GM04503 (cell line): ENCODE measurements at regions not wholly inside any gene's neighbourhood (a gene's known extent, or its start where the extent isn't known, plus 50 kb on each side); places are given as distances from the start of the nearest gene placed in this dataset.

ENCODE experiments used
- DNase-seq: peaks from one replicate; pipeline ENCODE4 v3.0.0-alpha.2; 2012; ENCODE audit warnings: low read depth

DNA sequence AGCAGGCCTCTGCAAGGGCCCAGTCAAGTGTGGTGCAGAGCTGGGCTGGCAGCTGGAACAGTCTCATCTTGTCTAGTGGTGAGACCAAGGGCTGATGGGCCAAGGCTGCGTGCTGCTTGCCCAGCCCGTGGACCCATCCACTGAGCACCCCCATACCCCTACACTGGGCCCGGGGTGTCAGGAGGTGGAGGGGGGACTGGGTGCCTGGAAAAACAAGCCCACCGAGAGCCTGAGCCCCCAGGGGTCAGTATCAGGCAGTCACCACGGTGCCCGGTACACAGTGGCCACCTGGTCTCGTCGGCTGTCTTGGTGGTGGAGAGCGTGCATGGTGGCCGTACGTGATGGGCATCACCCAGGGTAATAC lies 238.3 kb downstream of the SEC14L1 start:
- DNase-seq, result no peak

DNA sequence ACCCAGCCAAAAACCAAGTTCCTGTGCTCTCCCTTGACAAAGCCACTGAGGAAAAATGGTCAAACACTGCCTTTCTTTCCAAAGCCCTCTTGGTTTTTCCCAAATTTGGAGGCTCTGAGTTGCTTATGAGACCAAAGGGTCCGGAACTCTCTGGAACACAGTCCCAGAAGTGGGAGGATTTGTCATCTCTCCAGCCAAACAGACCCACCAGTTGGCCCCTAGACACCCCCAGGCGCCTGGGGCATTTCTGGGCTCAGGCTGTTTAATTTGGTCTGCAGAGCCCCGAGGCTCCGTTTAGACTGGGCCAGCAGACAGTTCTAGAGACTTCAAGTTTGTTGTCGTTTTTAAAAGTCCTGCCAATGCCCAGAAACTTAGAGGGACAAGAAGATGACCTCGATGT lies 239.1 kb downstream of the SEC14L1 start:
- no peak for DNase-seq

DNA sequence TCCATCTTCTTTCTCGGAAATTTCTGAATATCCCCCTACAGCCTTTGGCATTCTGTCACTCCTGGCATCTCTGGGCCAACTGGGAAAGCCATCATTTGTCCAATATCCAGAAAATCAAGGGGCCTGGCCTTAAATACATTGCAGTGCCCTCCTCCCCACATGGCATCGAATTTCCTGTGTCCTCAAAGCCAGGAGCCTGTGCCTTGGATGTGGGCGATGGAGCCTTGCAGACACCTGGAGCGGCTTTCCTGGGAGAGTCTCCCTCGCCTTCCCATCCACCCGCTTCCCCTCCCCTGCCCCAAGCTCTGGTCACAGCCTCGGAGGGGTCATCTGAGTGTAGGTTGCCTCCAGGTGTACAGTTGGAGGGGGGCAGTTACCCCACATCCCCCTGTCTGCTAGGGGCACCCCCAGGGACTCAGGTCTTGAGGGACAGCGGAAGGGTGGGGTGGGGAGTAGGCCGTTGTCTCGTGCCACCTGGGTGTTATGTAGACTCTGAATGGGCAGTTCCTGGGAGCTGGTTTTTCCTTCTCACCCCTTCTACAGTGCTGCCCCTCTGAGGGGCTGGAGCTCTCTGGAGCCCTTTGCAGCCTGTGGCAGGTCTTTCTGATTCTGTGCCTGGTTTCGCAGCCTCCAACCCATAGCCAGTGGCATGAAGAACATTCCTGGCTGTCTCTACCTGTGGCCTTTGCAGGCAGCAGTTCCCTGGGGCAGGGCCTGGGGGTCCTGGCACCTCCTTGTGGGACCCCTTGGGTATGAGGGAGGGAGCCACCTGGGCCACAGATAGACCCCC lies 239.8 kb downstream of the SEC14L1 start:
- no peak for DNase-seq

- DNase-seq, result no peak
Measured at GRCh38 chr17:77381185-77381700, 240.5 kb downstream of the SEC14L1 start.

- no peak for DNase-seq
Measured at GRCh38 chr17:77381731-77382130, 241.0 kb downstream of the SEC14L1 start.

- DNase-seq, result no peak
Measured at GRCh38 chr17:77382356-77382911, 241.7 kb downstream of the SEC14L1 start.

GRCh38 chr17:77382966-77383612 lies 242.3 kb downstream of the SEC14L1 start:
- no peak for DNase-seq

GRCh38 chr17:77383613-77384608 lies 243.1 kb downstream of the SEC14L1 start:
- no peak for DNase-seq

DNA sequence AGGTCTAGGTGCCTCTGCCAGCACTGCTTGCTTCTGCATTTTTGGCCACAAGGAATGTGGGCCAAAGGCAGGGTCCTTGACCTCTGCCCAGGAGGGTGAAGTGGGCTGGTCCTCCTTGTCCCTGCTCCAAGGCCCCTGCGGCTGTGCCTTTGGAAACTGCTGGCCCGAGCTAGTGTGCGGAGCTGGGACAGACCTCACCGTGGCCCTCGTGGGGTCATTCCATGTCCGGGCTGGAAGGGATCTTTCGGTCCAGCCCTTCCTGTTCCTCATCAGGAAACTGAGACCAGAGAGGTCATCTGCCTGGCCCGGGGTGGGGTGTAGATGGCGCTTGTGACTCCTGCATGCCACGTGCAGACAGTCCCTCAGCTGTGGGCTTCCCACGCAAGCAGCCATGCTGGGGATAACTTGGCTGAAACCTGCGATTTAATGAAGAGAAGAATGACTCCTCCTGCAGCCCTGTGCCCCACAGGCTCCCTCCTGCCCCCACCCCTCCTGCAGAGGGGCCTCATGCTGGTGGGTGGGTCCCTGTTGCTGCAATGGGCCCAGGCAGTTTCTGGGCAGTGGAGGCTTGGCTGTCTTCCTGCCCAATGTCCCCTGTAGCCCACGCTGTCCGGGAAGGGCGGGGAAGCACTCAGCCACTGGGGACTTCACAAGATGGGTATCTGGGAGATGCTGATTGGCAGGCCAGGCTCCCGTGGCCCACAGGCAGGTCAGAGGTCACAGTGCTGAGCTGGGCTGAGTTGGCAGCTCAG lies 245.2 kb downstream of the SEC14L1 start:
- no peak for DNase-seq

DNA sequence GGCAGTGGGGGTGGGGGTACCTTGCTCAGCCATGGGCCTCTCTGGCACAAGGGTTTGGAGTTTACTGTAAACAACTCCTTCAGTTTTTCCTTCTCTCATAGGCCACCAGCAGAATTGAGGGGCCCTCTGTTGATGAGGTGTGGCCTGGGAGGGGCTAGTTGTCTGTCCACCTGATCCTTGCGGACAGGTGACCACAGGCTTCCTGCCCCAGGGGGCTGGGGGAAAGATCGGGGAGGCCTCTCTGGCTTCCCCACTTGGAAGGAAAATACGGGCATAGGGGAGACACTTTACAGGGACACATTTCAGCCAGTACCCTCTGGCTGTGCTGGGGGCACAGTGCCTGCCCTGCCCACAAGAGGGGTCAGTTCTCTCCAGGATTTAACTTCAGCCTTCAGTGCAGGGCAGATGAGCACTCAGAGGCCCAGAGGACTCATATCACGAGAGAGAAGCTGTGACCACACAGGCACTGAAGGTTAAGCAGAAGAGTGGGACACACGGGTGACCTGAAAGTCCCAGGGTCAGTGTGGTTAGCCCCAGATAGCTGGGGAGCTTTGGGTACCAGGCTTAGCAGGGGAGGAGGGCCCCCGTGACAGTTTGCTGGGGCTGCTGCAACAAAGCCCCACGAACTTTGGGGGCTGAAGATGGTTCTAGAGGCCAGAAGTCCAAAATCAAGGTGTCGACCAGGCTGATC lies 245.9 kb downstream of the SEC14L1 start:
- no peak for DNase-seq

DNA sequence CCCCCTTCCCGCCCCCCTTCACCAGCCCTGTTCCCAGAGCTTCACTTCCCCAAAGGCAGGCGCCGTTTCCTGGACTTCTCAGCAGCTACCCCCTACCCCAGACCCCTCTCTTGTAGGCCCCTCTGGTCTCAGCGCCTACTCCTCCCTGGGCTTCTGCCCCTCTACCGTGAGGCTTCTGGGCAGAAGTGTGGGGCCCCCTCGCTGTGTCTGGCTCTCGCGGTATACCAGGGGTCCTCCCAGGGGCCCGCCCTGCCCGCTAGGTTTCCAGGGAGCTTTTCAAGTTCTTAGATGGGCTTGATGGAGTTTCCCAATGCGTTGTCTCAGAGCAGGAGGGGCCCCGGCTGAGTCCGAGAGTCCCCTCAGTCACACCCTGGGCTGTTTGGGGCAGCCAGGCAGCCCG lies 247.1 kb downstream of the SEC14L1 start:
- DNase-seq, result no peak

GRCh38 chr17:77388384-77389306 lies 247.9 kb downstream of the SEC14L1 start:
- DNase-seq, result no peak

GRCh38 chr17:77390870-77391269 lies 250.1 kb downstream of the SEC14L1 start:
- no peak for DNase-seq

DNA sequence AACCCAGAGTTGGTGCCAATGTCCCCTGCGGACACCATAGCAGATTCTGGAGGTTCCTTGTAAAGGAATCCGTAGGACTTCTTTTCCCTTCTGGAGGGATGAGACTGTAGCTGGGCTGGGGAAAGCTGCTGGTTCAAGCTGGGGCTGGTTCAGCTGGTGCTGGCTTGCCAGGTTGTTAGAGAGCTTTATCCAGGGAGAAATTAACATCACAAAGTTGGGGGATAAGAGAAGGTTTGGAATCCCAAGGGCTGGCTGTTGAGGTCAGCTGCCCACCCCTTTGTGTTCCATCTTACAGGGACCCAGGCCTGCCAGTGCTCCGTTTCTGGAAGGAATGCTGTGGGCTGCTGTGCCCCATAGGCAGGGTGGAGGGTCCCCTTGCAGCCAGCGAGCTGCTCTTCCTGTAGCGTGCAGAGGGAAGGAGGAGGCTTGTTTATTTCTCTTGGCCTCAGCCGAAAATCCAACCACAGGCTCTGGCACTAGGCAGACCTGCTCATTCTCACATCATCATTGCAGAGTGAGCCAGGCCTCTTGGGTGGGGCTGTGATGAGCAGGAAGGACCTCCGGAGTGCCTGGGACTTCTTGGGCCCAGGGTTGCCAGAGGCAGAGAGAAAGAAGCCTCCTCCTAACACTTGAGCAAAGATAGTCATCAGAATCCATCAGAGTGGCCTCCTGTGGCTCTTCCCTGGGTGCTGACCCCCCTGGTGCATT lies 251.1 kb downstream of the SEC14L1 start:
- peak; percentile 96 for DNase-seq

- DNase-seq, result no peak
Measured at GRCh38 chr17:77392376-77393273, 251.9 kb downstream of the SEC14L1 start.

DNA sequence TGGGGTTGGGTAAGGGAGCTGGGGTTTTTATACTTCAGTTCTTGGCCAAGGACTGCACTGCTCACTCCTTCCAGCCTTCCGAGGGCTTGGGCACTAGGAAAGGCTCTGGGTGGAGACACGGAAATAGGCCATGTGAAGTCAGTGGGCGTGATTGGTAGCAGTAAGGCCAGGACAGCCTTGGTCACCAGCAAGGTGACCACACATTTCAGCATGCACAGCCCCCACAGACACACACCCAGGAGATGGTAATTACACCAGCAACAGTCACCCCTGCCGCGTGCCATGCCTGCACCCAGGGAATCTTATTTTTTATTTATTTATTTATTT lies 252.5 kb downstream of the SEC14L1 start:
- DNase-seq, result no peak

DNA sequence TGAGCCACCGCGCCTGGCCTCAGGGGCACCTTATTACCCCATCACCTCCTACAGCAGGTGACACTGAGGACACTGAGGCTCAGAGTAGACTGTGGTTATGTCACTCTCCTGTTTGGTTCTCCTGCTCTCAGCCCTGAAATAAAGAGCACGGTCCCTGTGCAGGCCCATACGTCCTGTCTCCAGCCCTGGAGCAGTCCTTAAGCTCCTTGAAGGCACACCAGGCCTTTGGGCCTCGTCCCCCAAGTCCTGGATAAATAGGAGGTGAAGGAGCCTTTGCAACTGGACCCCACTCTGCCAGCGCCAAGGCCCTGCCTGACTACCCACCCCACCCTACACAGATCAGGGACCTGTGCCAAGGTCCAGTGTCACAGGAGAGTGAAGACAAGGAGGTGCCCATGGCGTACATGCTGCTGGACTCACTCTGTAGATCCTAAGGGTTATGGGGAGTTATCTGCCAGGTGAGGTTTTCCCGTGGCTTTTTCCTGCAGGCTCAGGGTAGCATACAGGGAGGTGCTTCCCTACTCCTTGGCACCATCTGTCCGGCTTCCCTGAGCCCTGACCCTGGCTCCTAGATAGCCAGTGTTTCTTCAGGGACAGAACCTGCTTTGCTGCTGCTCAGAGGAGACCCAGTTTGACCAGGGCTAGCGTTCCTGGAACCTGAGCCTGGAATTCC lies 253.2 kb downstream of the SEC14L1 start:
- DNase-seq, result no peak
